Panc1 (cell line): ENCODE measurements at regions not wholly inside any gene's neighbourhood (a gene's known extent, or its start where the extent isn't known, plus 50 kb on each side); places are given as distances from the start of the nearest gene placed in this dataset.

Source experiments
- ATAC-seq: fragments of 200-7000 bp; cut with Tn5 transposase; 2 replicates; pipeline ENCODE4 v1.9.1; 2020; ENCODE audit warnings: mild to moderate bottlenecking, moderate library complexity
- BruUV-seq: library from RNA; stranded (reverse); fragments of 400-500 nt; replicated peaks from 2 replicates; lab custom pipeline; 2021; lab: Mats Ljungman, UMichigan
- CTCF ChIA-PET: fragments of 300-600 bp; sonication (Branson Sonifier 250); formaldehyde crosslinking; loops from one replicate; lab custom pipeline; 2022; ENCODE audit warnings: antibody characterized with exemption; lab: Charles Lee
- POLR2A ChIA-PET: fragments of 300-600 bp; sonication (Branson Sonifier 250); formaldehyde crosslinking; loops from one replicate; lab custom pipeline; 2022; ENCODE audit warnings: antibody characterized with exemption; lab: Charles Lee
- DNase-seq: peaks from one replicate; pipeline ENCODE4 v3.0.0-alpha.2; 2010; ENCODE audit warnings: low read depth, low spot score
- H3K27ac ChIP-seq: 2 replicates; pipeline ENCODE4 v1.5.1; 2011; ENCODE audit warnings: mild to moderate bottlenecking, low read length, inconsistent platforms
- H3K27me3 ChIP-seq: fragments of 200-500 bp; sonication (Bioruptor generic); 2 replicates; pipeline ENCODE4 v1.6.0; 2014; ENCODE audit warnings: low read length, inconsistent platforms; ENCODE audit not compliant: control insufficient read depth, insufficient read depth
- H3K36me3 ChIP-seq: fragments of 200-500 bp; sonication (Bioruptor generic); 2 replicates; pipeline ENCODE4 v1.5.1; 2014; ENCODE audit warnings: inconsistent platforms, mild to moderate bottlenecking, low read length, moderate library complexity; ENCODE audit not compliant: control insufficient read depth, insufficient read depth
- H3K4me1 ChIP-seq: 2 replicates; pipeline ENCODE4 v1.5.1; 2011; ENCODE audit warnings: inconsistent platforms, mild to moderate bottlenecking, low read length, moderate library complexity; ENCODE audit not compliant: control insufficient read depth, insufficient read depth
- H3K4me3 ChIP-seq, 2 experiments: 2 replicates each; pipeline ENCODE4 v1.5.1; 2011 to 2012; ENCODE audit warnings: low read depth in 2 of 2, low read length in 2 of 2, mild to moderate bottlenecking in 2 of 2, inconsistent platforms in 1 of 2, moderate library complexity in 1 of 2
- H3K9me3 ChIP-seq: fragments of 200-500 bp; sonication (Bioruptor generic); 2 replicates; pipeline ENCODE4 v1.5.1; 2014; ENCODE audit warnings: low read depth, mild to moderate bottlenecking, inconsistent platforms, low read length, moderate library complexity; ENCODE audit not compliant: control insufficient read depth, insufficient read depth
- CTCF ChIP-seq: fragments of 450-650 bp; IDR thresholded peaks from 2 replicates; pipeline ENCODE4 v1.5.1; 2017; ENCODE audit warnings: mild to moderate bottlenecking
- POLR2AphosphoS5 ChIP-seq: IDR thresholded peaks from 2 replicates; pipeline ENCODE4 v1.6.1; 2012; ENCODE audit warnings: mild to moderate bottlenecking, low read depth, low read length, moderate library complexity
- SIN3A ChIP-seq: IDR thresholded peaks from 2 replicates; pipeline ENCODE4 v1.6.1; 2012; ENCODE audit warnings: low read depth, mild to moderate bottlenecking, low read length, moderate library complexity, borderline replicate concordance; ENCODE audit not compliant: insufficient read depth
- TCF7L2 ChIP-seq: IDR thresholded peaks from 2 replicates; pipeline ENCODE4 v1.6.1; 2011; ENCODE audit warnings: mild to moderate bottlenecking, low read depth, low read length, inconsistent platforms
- in situ Hi-C: cut with HindIII; loops from 2 replicates; pipeline ENCODE4 v1.10.0; 2016; ENCODE audit warnings: low sequenced_read_pairs, low pct_unique_long_range_greater_than_20kb
- intact Hi-C: fragments of 100-400 bp; cut with micrococcal nuclease; formaldehyde crosslinking; loops from one replicate; pipeline ENCODE4 v1.10.0; 2022; ENCODE audit not compliant: unreplicated experiment
- TF ChIP-seq, protein P1 (sequence below), 2 experiments: IDR thresholded peaks; 2 replicates each; pipeline ENCODE4 v1.6.1; 2011 to 2012; ENCODE audit warnings: low read depth in 2 of 2, control low read depth in 1 of 2, low read length in 1 of 2, mild to moderate bottlenecking in 1 of 2, moderate library complexity in 1 of 2; ENCODE audit not compliant: insufficient read depth in 1 of 2

GRCh38 chr5:166712447-166713185 lies 1578.8 kb upstream of the WWC1 start:
- H3K9me3 ChIP-seq = no peaks in the 10 kb centered on the region
- no peak for DNase-seq
- CTCF ChIA-PET = no interaction called here
- H3K4me3 ChIP-seq = no peak overlapping the region
- no peaks in the 10 kb centered on the region for H3K27me3 ChIP-seq
- no peak for TF ChIP-seq POLR2AphosphoS5
- TF ChIP-seq, protein P1, sequence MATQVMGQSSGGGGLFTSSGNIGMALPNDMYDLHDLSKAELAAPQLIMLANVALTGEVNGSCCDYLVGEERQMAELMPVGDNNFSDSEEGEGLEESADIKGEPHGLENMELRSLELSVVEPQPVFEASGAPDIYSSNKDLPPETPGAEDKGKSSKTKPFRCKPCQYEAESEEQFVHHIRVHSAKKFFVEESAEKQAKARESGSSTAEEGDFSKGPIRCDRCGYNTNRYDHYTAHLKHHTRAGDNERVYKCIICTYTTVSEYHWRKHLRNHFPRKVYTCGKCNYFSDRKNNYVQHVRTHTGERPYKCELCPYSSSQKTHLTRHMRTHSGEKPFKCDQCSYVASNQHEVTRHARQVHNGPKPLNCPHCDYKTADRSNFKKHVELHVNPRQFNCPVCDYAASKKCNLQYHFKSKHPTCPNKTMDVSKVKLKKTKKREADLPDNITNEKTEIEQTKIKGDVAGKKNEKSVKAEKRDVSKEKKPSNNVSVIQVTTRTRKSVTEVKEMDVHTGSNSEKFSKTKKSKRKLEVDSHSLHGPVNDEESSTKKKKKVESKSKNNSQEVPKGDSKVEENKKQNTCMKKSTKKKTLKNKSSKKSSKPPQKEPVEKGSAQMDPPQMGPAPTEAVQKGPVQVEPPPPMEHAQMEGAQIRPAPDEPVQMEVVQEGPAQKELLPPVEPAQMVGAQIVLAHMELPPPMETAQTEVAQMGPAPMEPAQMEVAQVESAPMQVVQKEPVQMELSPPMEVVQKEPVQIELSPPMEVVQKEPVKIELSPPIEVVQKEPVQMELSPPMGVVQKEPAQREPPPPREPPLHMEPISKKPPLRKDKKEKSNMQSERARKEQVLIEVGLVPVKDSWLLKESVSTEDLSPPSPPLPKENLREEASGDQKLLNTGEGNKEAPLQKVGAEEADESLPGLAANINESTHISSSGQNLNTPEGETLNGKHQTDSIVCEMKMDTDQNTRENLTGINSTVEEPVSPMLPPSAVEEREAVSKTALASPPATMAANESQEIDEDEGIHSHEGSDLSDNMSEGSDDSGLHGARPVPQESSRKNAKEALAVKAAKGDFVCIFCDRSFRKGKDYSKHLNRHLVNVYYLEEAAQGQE (IDR thresholded peaks at IDR 0.05; ENCODE audit: insufficient read depth in 1 of 2, low read depth in 2 of 2, low read length in 1 of 2) = no peak
- no peak for TF ChIP-seq CTCF
- no peak for TF ChIP-seq SIN3A
- TF ChIP-seq TCF7L2 = no peak
- no TSS peak for BruUV-seq
- H3K4me1 ChIP-seq = no peaks in the 10 kb centered on the region
- in situ Hi-C loops (no loop called here), intact Hi-C loops (no loop called here)
- no peaks in the 10 kb centered on the region for H3K36me3 ChIP-seq
- no peak overlapping the region for H3K27ac ChIP-seq
- POLR2A ChIA-PET = no interaction called here
- no peak for ATAC-seq

- H3K36me3 ChIP-seq = no peaks in the 10 kb centered on the region
- no TSS peak for BruUV-seq
- H3K27me3 ChIP-seq = no peaks in the 10 kb centered on the region
- POLR2A ChIA-PET = no interaction called here
- ATAC-seq (no peak), DNase-seq (no peak)
- CTCF ChIA-PET = no interaction called here
- intact Hi-C loops (no loop called here), in situ Hi-C loops (no loop called here)
- H3K9me3 ChIP-seq = no peaks in the 10 kb centered on the region
- no peak overlapping the region for H3K4me3 ChIP-seq
- H3K27ac ChIP-seq = no peak overlapping the region
- no peaks in the 10 kb centered on the region for H3K4me1 ChIP-seq
- no peak for TF ChIP-seq CTCF
- TF ChIP-seq SIN3A = no peak
Measured at GRCh38 chr5:166713295-166713694, 1578.2 kb upstream of the WWC1 start.
